ENCODE measurements at regions not wholly inside any gene's neighbourhood (a gene's known extent, or its start where the extent isn't known, plus 50 kb on each side); places are given as distances from the start of the nearest gene placed in this dataset.

DNA sequence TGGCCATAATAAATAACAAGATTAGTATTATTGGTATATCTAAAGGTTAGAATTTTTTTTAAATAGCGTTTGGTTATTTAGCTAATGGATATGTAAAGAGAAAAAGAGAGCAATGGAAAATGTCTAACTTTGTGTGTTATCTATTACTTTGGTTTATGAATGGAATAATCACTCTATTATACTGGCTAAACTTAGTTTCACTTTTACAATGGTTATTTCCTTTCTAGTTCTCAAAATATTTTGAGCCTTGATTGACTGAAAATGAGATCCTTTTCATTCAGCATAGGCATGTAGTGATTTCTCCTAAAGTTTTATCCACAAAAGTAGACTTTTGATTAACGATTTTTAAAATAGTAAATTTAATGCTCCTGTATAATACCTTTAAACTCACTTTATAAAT lies 51.6 kb upstream of the MLIP start:
- no peaks in the 10 kb centered on the region for H3K36me3 ChIP-seq
- TF ChIP-seq, protein P1, sequence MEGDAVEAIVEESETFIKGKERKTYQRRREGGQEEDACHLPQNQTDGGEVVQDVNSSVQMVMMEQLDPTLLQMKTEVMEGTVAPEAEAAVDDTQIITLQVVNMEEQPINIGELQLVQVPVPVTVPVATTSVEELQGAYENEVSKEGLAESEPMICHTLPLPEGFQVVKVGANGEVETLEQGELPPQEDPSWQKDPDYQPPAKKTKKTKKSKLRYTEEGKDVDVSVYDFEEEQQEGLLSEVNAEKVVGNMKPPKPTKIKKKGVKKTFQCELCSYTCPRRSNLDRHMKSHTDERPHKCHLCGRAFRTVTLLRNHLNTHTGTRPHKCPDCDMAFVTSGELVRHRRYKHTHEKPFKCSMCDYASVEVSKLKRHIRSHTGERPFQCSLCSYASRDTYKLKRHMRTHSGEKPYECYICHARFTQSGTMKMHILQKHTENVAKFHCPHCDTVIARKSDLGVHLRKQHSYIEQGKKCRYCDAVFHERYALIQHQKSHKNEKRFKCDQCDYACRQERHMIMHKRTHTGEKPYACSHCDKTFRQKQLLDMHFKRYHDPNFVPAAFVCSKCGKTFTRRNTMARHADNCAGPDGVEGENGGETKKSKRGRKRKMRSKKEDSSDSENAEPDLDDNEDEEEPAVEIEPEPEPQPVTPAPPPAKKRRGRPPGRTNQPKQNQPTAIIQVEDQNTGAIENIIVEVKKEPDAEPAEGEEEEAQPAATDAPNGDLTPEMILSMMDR (IDR thresholded peaks at IDR 0.05; ENCODE audit: low read depth, low read length), result no peak
- H3K27me3 ChIP-seq (ENCODE audit: insufficient read depth, low read depth, severe bottlenecking), result peaks cover 42% of the 10 kb centered on the region
- H3K9me3 ChIP-seq (ENCODE audit: severe bottlenecking), result no peaks in the 10 kb centered on the region
- no peak overlapping the region for H3K27ac ChIP-seq
- no peak overlapping the region for H3K4me3 ChIP-seq (ENCODE audit: low read depth, low read length)
- no peak for DNase-seq

DNA sequence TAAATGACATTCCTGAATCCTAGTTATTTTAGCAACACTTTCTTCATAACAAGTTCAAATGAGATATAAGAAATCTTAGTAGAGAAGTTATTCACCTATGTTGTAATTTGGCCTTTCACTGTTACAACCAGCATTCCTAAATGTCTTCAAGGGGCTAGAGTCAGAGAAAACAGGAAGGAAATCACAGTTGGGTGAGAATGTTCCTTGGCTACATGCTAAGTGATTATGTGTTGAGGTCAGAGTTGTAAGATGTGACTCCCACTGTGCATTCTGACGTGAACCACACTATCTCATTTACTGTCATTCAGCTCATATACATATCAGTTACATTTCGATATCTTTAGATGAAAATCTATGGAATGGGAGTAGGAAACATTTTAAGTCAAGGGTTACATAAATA lies 51.0 kb upstream of the MLIP start:
- no peak overlapping the region for H3K4me3 ChIP-seq (ENCODE audit: low read depth, low read length)
- no peak overlapping the region for H3K27ac ChIP-seq
- H3K27me3 ChIP-seq (ENCODE audit: insufficient read depth, low read depth, severe bottlenecking), result peaks cover 42% of the 10 kb centered on the region
- no peaks in the 10 kb centered on the region for H3K36me3 ChIP-seq
- DNase-seq, result no peak
- TF ChIP-seq, protein P1 (IDR thresholded peaks at IDR 0.05; ENCODE audit: low read depth, low read length), result no peak
- no peaks in the 10 kb centered on the region for H3K9me3 ChIP-seq (ENCODE audit: severe bottlenecking)
